ENCODE measurements at regions not wholly inside any gene's neighbourhood (a gene's known extent, or its start where the extent isn't known, plus 50 kb on each side); places are given as distances from the start of the nearest gene placed in this dataset.

- DNase-seq (ENCODE audit: extremely low read depth, low read depth): peak; percentile 72
- no peak overlapping the region for H3K4me3 ChIP-seq (replicated peaks; ENCODE audit: low read depth, low read length)
- TF ChIP-seq, protein P1, sequence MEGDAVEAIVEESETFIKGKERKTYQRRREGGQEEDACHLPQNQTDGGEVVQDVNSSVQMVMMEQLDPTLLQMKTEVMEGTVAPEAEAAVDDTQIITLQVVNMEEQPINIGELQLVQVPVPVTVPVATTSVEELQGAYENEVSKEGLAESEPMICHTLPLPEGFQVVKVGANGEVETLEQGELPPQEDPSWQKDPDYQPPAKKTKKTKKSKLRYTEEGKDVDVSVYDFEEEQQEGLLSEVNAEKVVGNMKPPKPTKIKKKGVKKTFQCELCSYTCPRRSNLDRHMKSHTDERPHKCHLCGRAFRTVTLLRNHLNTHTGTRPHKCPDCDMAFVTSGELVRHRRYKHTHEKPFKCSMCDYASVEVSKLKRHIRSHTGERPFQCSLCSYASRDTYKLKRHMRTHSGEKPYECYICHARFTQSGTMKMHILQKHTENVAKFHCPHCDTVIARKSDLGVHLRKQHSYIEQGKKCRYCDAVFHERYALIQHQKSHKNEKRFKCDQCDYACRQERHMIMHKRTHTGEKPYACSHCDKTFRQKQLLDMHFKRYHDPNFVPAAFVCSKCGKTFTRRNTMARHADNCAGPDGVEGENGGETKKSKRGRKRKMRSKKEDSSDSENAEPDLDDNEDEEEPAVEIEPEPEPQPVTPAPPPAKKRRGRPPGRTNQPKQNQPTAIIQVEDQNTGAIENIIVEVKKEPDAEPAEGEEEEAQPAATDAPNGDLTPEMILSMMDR (IDR thresholded peaks at IDR 0.05; ENCODE audit: low read depth, low read length, missing control alignments): no peak
Observed at GRCh38 chr3:40971191-40972168, 227.8 kb upstream of the CTNNB1 start.

DNA sequence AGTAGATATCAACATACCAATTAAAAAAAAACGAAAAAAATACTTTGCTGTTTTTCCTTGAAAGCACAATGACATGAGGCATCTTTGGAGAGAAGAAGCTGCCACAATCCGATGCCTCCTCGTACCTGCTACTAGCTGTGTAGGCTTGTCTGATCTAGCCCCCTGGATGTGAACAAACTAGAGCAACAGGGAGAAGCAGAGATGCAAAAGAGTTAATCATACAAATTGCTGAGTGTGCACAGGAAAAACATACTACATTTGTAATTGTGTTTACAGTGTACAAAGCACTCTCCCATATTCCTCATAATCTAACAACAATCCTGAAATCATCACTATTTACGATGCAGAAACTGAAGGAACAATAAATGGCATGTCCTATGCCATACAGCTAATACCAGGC is 227.0 kb upstream of the CTNNB1 start:
- no peak overlapping the region for H3K4me3 ChIP-seq (replicated peaks; ENCODE audit: low read depth, low read length)
- TF ChIP-seq, protein P1 (IDR thresholded peaks at IDR 0.05; ENCODE audit: low read depth, low read length, missing control alignments): no peak
- DNase-seq (ENCODE audit: extremely low read depth, low read depth): no peak

DNA sequence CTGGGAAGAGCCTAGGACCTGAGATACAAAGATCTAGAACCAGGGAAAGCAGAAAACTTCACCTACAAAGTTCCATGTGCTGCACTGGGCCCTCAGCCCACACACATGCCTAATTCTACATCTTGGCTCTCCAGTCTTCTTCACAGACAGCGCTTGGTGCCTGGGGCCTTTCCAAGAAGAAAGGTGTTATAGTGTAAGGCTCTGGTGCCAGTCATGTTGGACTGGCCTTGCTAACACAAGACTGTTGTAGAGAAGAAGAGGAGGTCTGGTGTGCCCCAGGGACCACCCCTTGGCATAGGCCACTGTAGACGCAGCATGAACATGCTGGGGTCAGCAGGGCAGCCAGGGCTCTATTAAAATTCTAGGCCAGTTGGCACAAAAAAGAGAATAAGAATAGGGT is 226.2 kb upstream of the CTNNB1 start:
- no peak overlapping the region for H3K4me3 ChIP-seq (replicated peaks; ENCODE audit: low read depth, low read length)
- TF ChIP-seq, protein P1 (IDR thresholded peaks at IDR 0.05; ENCODE audit: low read depth, low read length, missing control alignments): no peak
- DNase-seq (ENCODE audit: extremely low read depth, low read depth): no peak

GRCh38 chr3:40975711-40976121 is 223.6 kb upstream of the CTNNB1 start:
- DNase-seq (ENCODE audit: extremely low read depth, low read depth): no peak
- TF ChIP-seq, protein P1 (IDR thresholded peaks at IDR 0.05; ENCODE audit: low read depth, low read length, missing control alignments): no peak

GRCh38 chr3:40976241-40976640 is 223.1 kb upstream of the CTNNB1 start:
- DNase-seq (ENCODE audit: extremely low read depth, low read depth): no peak
- no peak overlapping the region for H3K4me3 ChIP-seq (replicated peaks; ENCODE audit: low read depth, low read length)
- TF ChIP-seq, protein P1 (IDR thresholded peaks at IDR 0.05; ENCODE audit: low read depth, low read length, missing control alignments): no peak

More at GRCh38 chr3:40975711-40976121, 223.6 kb upstream of the CTNNB1 start:
- no peak overlapping the region for H3K4me3 ChIP-seq (replicated peaks; ENCODE audit: low read depth, low read length)

- TF ChIP-seq, protein P1 (IDR thresholded peaks at IDR 0.05; ENCODE audit: low read depth, low read length, missing control alignments): no peak
- DNase-seq (ENCODE audit: extremely low read depth, low read depth): no peak
- no peak overlapping the region for H3K4me3 ChIP-seq (replicated peaks; ENCODE audit: low read depth, low read length)
Observed at GRCh38 chr3:40978442-40978841, 220.9 kb upstream of the CTNNB1 start.

Measured in HFF-Myc (cell line).